HCT116 (cell line): ENCODE measurements at regions not wholly inside any gene's neighbourhood (a gene's known extent, or its start where the extent isn't known, plus 50 kb on each side); places are given as distances from the start of the nearest gene placed in this dataset.

Source experiments
- ATAC-seq: fragments of 200-7000 bp; cut with Tn5 transposase; 2 replicates; pipeline ENCODE4 v1.9.1; 2020; ENCODE audit warnings: mild to moderate bottlenecking, moderate library complexity
- BruUV-seq: library from RNA; stranded (reverse); fragments of 400-500 nt; replicated peaks from 2 replicates; lab custom pipeline; 2021; lab: Mats Ljungman, UMichigan
- CTCF ChIA-PET: fragments of 300-600 bp; sonication (Branson Sonifier 250); formaldehyde crosslinking; loops from one replicate; lab custom pipeline; 2021; ENCODE audit warnings: antibody characterized with exemption; lab: Charles Lee
- POLR2A ChIA-PET: fragments of 300-600, 350-600 bp; sonication (Branson Sonifier 250); formaldehyde crosslinking; loops from one replicate; lab custom pipeline; 2021; ENCODE audit warnings: antibody characterized with exemption; lab: Charles Lee
- RAD21 ChIA-PET, 2 experiments: fragments of 300-600 bp; sonication (Branson Sonifier 250); formaldehyde crosslinking; loops; one replicate each; lab custom pipeline; 2023; ENCODE audit warnings: low total read pairs in 2 of 2; ENCODE audit not compliant: uncharacterized antibody in 2 of 2, unreplicated experiment in 2 of 2, low non-redundant PET in 1 of 2; lab: Charles Lee
- DNase-seq: peaks from one replicate; pipeline ENCODE4 v3.0.0-alpha.2; 2010; ENCODE audit warnings: low read depth, low spot score
- H2AFZ ChIP-seq: fragments of 200-600 bp; shearing (Covaris generic), sonication (generic); 2 replicates; pipeline ENCODE4 v1.6.1; 2017; ENCODE audit warnings: low read depth, mixed run types, mixed read lengths, antibody characterized with exemption, low read length; ENCODE audit not compliant: poor library complexity, severe bottlenecking
- H3K27ac ChIP-seq: 2 replicates; pipeline ENCODE4 v1.5.1; 2012; ENCODE audit warnings: low read depth, low read length
- H3K27me3 ChIP-seq: fragments of 200-600 bp; sonication (generic); 2 replicates; pipeline ENCODE4 v1.6.1; 2016; ENCODE audit warnings: mixed run types, low read length, mixed read lengths; ENCODE audit not compliant: insufficient read depth
- H3K36me3 ChIP-seq, 2 experiments: fragments of 200-500 bp in 1 of 2; fragments of 200-600 bp in 1 of 2; sonication (Bioruptor generic) in 1 of 2; sonication (generic) in 1 of 2; 2 replicates each; pipeline versions ENCODE4 v1.5.1 to v1.6.1; 2014 to 2016; ENCODE audit warnings: low read length in 2 of 2, inconsistent platforms in 1 of 2, mixed read lengths in 1 of 2, mixed run types in 1 of 2; ENCODE audit not compliant: insufficient read depth in 2 of 2, control insufficient read depth in 1 of 2
- H3K4me1 ChIP-seq, 2 experiments: fragments of 200-600 bp in 1 of 2; sonication (generic) in 1 of 2; 2 replicates each; pipeline versions ENCODE4 v1.5.1 to v1.6.1; 2012 to 2017; ENCODE audit warnings: low read length in 2 of 2, inconsistent platforms in 1 of 2, mild to moderate bottlenecking in 1 of 2, mixed read lengths in 1 of 2, mixed run types in 1 of 2, moderate library complexity in 1 of 2; ENCODE audit not compliant: insufficient read depth in 2 of 2, control insufficient read depth in 1 of 2
- H3K4me2 ChIP-seq: fragments of 200-600 bp; sonication (generic); 2 replicates; pipeline ENCODE4 v1.6.1; 2017; ENCODE audit warnings: mixed run types, low read length, mixed read lengths
- H3K4me3 ChIP-seq, 2 experiments: fragments of 200-600 bp in 1 of 2; sonication (generic) in 1 of 2; replicated peaks in 1 of 2; 2 replicates each; pipeline ENCODE4 v1.5.1; 2011 to 2016; ENCODE audit warnings: low read length in 2 of 2, control low read depth in 1 of 2, low read depth in 1 of 2, mild to moderate bottlenecking in 1 of 2, mixed read lengths in 1 of 2, mixed run types in 1 of 2
- H3K79me2 ChIP-seq: fragments of 200-600 bp; sonication (generic); 2 replicates; pipeline ENCODE4 v1.6.1; 2017; ENCODE audit warnings: mild to moderate bottlenecking, mixed run types, low read length, moderate library complexity, mixed read lengths; ENCODE audit not compliant: insufficient read depth
- H3K9ac ChIP-seq: fragments of 200-600 bp; sonication (generic); 2 replicates; pipeline ENCODE4 v1.6.1; 2016; ENCODE audit warnings: low read length, mixed read lengths
- H3K9me2 ChIP-seq: fragments of 200-600 bp; sonication (generic), shearing (Covaris generic); 2 replicates; pipeline ENCODE4 v1.6.1; 2017; ENCODE audit warnings: mixed run types, mild to moderate bottlenecking, moderate library complexity; ENCODE audit not compliant: insufficient read depth
- H3K9me3 ChIP-seq, 2 experiments: fragments of 200-500 bp in 1 of 2; fragments of 200-600 bp in 1 of 2; sonication (Bioruptor generic) in 1 of 2; sonication (generic) in 1 of 2; 2 replicates each; pipeline ENCODE4 v1.6.1; 2014 to 2017; ENCODE audit warnings: low read length in 2 of 2, mixed read lengths in 2 of 2, inconsistent platforms in 1 of 2, low read depth in 1 of 2, mild to moderate bottlenecking in 1 of 2, mixed run types in 1 of 2, moderate library complexity in 1 of 2; ENCODE audit not compliant: control insufficient read depth in 1 of 2, insufficient read depth in 1 of 2
- H4K20me1 ChIP-seq: fragments of 200-600 bp; sonication (generic), shearing (Covaris generic); 2 replicates; pipeline ENCODE4 v1.6.1; 2017; ENCODE audit warnings: mixed run types, mild to moderate bottlenecking, moderate library complexity; ENCODE audit not compliant: insufficient read depth
- ATF3 ChIP-seq: IDR thresholded peaks from 2 replicates; pipeline ENCODE4 v1.6.1; 2012
- CBX3 ChIP-seq: IDR thresholded peaks from 2 replicates; pipeline ENCODE4 v1.6.1; 2012; ENCODE audit warnings: low read depth
- CEBPB ChIP-seq: IDR thresholded peaks from 2 replicates; pipeline ENCODE4 v1.6.1; 2012; ENCODE audit warnings: low read depth
- CTCF ChIP-seq, 3 experiments: fragments of 200-600 bp in 1 of 3; sonication (generic) in 1 of 3; IDR thresholded peaks in 2 of 3; conservative IDR thresholded peaks in 1 of 3; 2 replicates each; pipeline ENCODE4 v1.5.1; 2012 to 2017; ENCODE audit warnings: low read depth in 2 of 3, low read length in 2 of 3, antibody characterized with exemption in 1 of 3, borderline replicate concordance in 1 of 3, control low read depth in 1 of 3, mild to moderate bottlenecking in 1 of 3, mixed read lengths in 1 of 3, mixed run types in 1 of 3, moderate library complexity in 1 of 3; ENCODE audit not compliant: insufficient read depth in 1 of 3
- ELF1 ChIP-seq: IDR thresholded peaks from 2 replicates; pipeline ENCODE4 v1.6.1; 2012; ENCODE audit warnings: low read depth, borderline replicate concordance
- EZH2phosphoT487 ChIP-seq: fragments of 200-600 bp; IDR thresholded peaks from 2 replicates; pipeline ENCODE4 v1.6.1; 2018; ENCODE audit warnings: antibody characterized with exemption, borderline replicate concordance
- FOSL1 ChIP-seq: IDR thresholded peaks from 2 replicates; pipeline ENCODE4 v1.6.1; 2012; ENCODE audit warnings: low read depth
- MAX ChIP-seq: IDR thresholded peaks from 2 replicates; pipeline ENCODE4 v1.6.1; 2012
- POLR2AphosphoS5 ChIP-seq: IDR thresholded peaks from 2 replicates; pipeline ENCODE4 v1.6.1; 2011; ENCODE audit warnings: mild to moderate bottlenecking, low read depth, low read length, moderate library complexity
- RAD21 ChIP-seq: IDR thresholded peaks from 2 replicates; pipeline ENCODE4 v1.6.1; 2012; ENCODE audit warnings: low read depth, mild to moderate bottlenecking
- REST ChIP-seq: IDR thresholded peaks from 2 replicates; pipeline ENCODE4 v1.6.1; 2012; ENCODE audit warnings: low read depth
- SIN3A ChIP-seq: IDR thresholded peaks from 2 replicates; pipeline ENCODE4 v1.6.1; 2012; ENCODE audit warnings: low read depth
- SP1 ChIP-seq: IDR thresholded peaks from 2 replicates; pipeline ENCODE4 v1.6.1; 2012; ENCODE audit warnings: low read depth
- SRF ChIP-seq: IDR thresholded peaks from 2 replicates; pipeline ENCODE4 v1.6.1; 2012; ENCODE audit warnings: low read depth
- TCF7L2 ChIP-seq: IDR thresholded peaks from 2 replicates; pipeline ENCODE4 v1.7.0; 2011; ENCODE audit warnings: borderline replicate concordance, inconsistent platforms; ENCODE audit not compliant: insufficient read depth, insufficient read length; ENCODE audit errors: extremely low read depth
- YY1 ChIP-seq: IDR thresholded peaks from 2 replicates; pipeline ENCODE4 v1.6.1; 2011; ENCODE audit warnings: low read length, low read depth, moderate library complexity, mild to moderate bottlenecking; ENCODE audit not compliant: insufficient replicate concordance; ENCODE audit errors: extremely low read depth
- ZBTB33 ChIP-seq: IDR thresholded peaks from 2 replicates; pipeline ENCODE4 v1.6.1; 2011; ENCODE audit warnings: mild to moderate bottlenecking, low read length, moderate library complexity; ENCODE audit not compliant: insufficient replicate concordance; ENCODE audit errors: extremely low read depth
- ZFX ChIP-seq: fragments of 450-650 bp; IDR thresholded peaks from 2 replicates; pipeline ENCODE4 v1.6.1; 2017
- ZNF274 ChIP-seq: fragments of 200-500 bp; sonication (Bioruptor generic); IDR thresholded peaks from 2 replicates; pipeline ENCODE4 v1.6.1; 2014; ENCODE audit warnings: mild to moderate bottlenecking, low read depth, low read length, inconsistent platforms
- intact Hi-C: fragments of 100-400 bp; cut with micrococcal nuclease; formaldehyde crosslinking; loops from 2 replicates; pipeline ENCODE4 v1.10.0; 2022

DNA sequence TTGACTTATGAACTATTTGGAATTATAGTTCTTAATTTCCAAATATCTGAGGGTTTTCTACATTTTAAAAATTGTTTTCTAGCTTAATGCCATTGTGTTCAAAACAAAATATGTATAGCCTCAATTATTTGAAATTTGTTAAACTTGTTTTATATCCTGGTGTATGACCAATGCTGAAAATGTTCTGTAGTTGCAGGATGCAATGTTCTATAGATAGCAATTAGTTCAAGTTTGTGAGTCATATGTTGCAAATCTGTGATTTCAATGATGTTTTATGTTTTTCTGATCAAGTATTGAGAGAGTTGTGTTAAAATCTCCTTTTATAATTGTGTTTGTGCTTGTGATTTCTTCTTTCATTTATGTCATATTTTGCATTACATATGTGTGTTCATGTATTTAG, 517.5 kb downstream of the ADGRL2 start:
- intact Hi-C loops = no loop called here
- H3K27ac ChIP-seq = no peak overlapping the region
- TF ChIP-seq ATF3 (no peak), ZFX (no peak), ZBTB33 (no peak), SP1 (no peak), EZH2phosphoT487 (no peak), CEBPB (no peak), SRF (no peak), FOSL1 (no peak), CTCF (IDR thresholded peaks at IDR 0.05 in 2 of 3, conservative IDR thresholded peaks at IDR 0.05 in 1 of 3; ENCODE audit: borderline replicate concordance in 1 of 3, insufficient read depth in 1 of 3, low read depth in 2 of 3, low read length in 2 of 3) (no peak), RAD21 (no peak), MAX (no peak), ELF1 (no peak), ZNF274 (no peak), REST (no peak), TCF7L2 (no peak), POLR2AphosphoS5 (no peak), YY1 (no peak), CBX3 (no peak), SIN3A (no peak)
- H3K36me3 ChIP-seq = no peaks in the 10 kb centered on the region
- H3K9me2 ChIP-seq = no peaks in the 10 kb centered on the region
- no peaks in the 10 kb centered on the region for H4K20me1 ChIP-seq
- no peak overlapping the region for H2AFZ ChIP-seq
- no peak for ATAC-seq
- DNase-seq = no peak
- H3K4me3 ChIP-seq = no peak overlapping the region
- ChIA-PET POLR2A (no interaction called here), RAD21 (no interaction called here), CTCF (no interaction called here)
- H3K4me2 ChIP-seq = no peak overlapping the region
- no peaks in the 10 kb centered on the region for H3K27me3 ChIP-seq
- no peaks in the 10 kb centered on the region; a peak in 1 of 4 replicates for H3K9me3 ChIP-seq
- no TSS peak for BruUV-seq
- no peaks in the 10 kb centered on the region for H3K4me1 ChIP-seq
- no peak overlapping the region for H3K9ac ChIP-seq
- H3K79me2 ChIP-seq = no peaks in the 10 kb centered on the region
